ENCODE measurements at regions not wholly inside any gene's neighbourhood (a gene's known extent, or its start where the extent isn't known, plus 50 kb on each side); places are given as distances from the start of the nearest gene placed in this dataset.

- TF ChIP-seq SP1 (CRISPR knock-in tag; conservative IDR thresholded peaks at IDR 0.05): no peak
- TF ChIP-seq ZNF512 (CRISPR knock-in tag; IDR thresholded peaks at IDR 0.05; ENCODE audit: borderline replicate concordance): no peak
- TF ChIP-seq TP53 (CRISPR knock-in tag; IDR thresholded peaks at IDR 0.05): no peak
- TF ChIP-seq, protein P1, sequence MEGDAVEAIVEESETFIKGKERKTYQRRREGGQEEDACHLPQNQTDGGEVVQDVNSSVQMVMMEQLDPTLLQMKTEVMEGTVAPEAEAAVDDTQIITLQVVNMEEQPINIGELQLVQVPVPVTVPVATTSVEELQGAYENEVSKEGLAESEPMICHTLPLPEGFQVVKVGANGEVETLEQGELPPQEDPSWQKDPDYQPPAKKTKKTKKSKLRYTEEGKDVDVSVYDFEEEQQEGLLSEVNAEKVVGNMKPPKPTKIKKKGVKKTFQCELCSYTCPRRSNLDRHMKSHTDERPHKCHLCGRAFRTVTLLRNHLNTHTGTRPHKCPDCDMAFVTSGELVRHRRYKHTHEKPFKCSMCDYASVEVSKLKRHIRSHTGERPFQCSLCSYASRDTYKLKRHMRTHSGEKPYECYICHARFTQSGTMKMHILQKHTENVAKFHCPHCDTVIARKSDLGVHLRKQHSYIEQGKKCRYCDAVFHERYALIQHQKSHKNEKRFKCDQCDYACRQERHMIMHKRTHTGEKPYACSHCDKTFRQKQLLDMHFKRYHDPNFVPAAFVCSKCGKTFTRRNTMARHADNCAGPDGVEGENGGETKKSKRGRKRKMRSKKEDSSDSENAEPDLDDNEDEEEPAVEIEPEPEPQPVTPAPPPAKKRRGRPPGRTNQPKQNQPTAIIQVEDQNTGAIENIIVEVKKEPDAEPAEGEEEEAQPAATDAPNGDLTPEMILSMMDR (IDR thresholded peaks at IDR 0.05): peak; percentile 95
- TF ChIP-seq KAT7 (CRISPR knock-in tag; IDR thresholded peaks at IDR 0.05; ENCODE audit: borderline replicate concordance): no peak
- TF ChIP-seq JUN (CRISPR knock-in tag; IDR thresholded peaks at IDR 0.05): no peak
- TF ChIP-seq CREB1 (CRISPR knock-in tag; IDR thresholded peaks at IDR 0.05): no peak
- TF ChIP-seq, protein P2, sequence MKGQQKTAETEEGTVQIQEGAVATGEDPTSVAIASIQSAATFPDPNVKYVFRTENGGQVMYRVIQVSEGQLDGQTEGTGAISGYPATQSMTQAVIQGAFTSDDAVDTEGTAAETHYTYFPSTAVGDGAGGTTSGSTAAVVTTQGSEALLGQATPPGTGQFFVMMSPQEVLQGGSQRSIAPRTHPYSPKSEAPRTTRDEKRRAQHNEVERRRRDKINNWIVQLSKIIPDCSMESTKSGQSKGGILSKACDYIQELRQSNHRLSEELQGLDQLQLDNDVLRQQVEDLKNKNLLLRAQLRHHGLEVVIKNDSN (CRISPR knock-in tag; IDR thresholded peaks at IDR 0.05): no peak
These were observed 986.3 kb upstream of the TMEM132C start for GRCh38 chr12:127280393-127281275.
